Psoas muscle (tissue), 7 donors: ENCODE measurements at regions not wholly inside any gene's neighbourhood (a gene's known extent, or its start where the extent isn't known, plus 50 kb on each side); places are given as distances from the start of the nearest gene placed in this dataset.

Source experiments
- ATAC-seq, 4 donors: fragments of 200-7000 bp; cut with Tn5 transposase; one replicate each; pipeline ENCODE4 v1.9.1; 2020; ENCODE audit warnings: moderate library complexity in 3 of 4, mild to moderate bottlenecking in 2 of 4
- DNase-seq, 2 donors: peaks; one replicate each; pipeline ENCODE4 v3.0.0-alpha.2; 2020
- H3K27ac ChIP-seq: fragments of 200-600 bp; one replicate; pipeline ENCODE4 v1.8.0; 2022
- H3K27me3 ChIP-seq, 3 donors: fragments of 200-600 bp in 1 of 3; one replicate each; pipeline versions ENCODE4 v1.6.1 to v1.8.0; 2013 to 2022; ENCODE audit warnings: low read length in 2 of 3, mild to moderate bottlenecking in 2 of 3, moderate library complexity in 1 of 3; ENCODE audit not compliant: insufficient read depth in 3 of 3
- H3K36me3 ChIP-seq, 2 donors: fragments of 200-600 bp in 1 of 2; one replicate each; pipeline versions ENCODE4 v1.6.1 to v1.8.0; 2013 to 2022; ENCODE audit warnings: low read depth in 1 of 2, mild to moderate bottlenecking in 1 of 2, moderate library complexity in 1 of 2; ENCODE audit not compliant: insufficient read depth in 1 of 2
- H3K4me1 ChIP-seq: fragments of 200-600 bp; one replicate; pipeline ENCODE4 v1.8.0; 2022
- H3K4me3 ChIP-seq: fragments of 200-600 bp; one replicate; pipeline ENCODE4 v1.8.0; 2022; ENCODE audit warnings: mild to moderate bottlenecking
- H3K9me3 ChIP-seq: fragments of 200-600 bp; one replicate; pipeline ENCODE4 v1.8.0; 2022
- WGBS, 3 donors: extraction: QIAGEN DNeasy Blood & Tissue Kit; methylation state at CpG; one replicate each; pipeline versions ENCODE4 v1.1.6 to v1.1.7; 2013; 5-methylcytosine and 5-hydroxymethylcytosine counted together
- intact Hi-C, 2 donors: fragments of 100-400 bp; cut with DNase I; formaldehyde crosslinking; loops; one replicate each; pipeline versions ENCODE4 v1.11.0 to v1.14.2; 2022
- TF ChIP-seq, protein P1 (sequence below): fragments of 200-600 bp; IDR thresholded peaks from one replicate; pipeline ENCODE4 v1.8.0; 2022; ENCODE audit warnings: antibody characterized with exemption
- donor health status: healthy with polysubstance abuse.
- donor health status: DM: no; HTN: no; CAD: no; lungs with moderate emphysema.
- donor health status: Bipolar disorder and iron deficiency.
- donor health status: healthy.
- donor health status: DM: yes; HTN: yes; CAD: no.
- donor health status: DM: no; HTN: no; CAD: no.
- donor health status: DM: yes; HTN: yes; CAD: no.

DNA sequence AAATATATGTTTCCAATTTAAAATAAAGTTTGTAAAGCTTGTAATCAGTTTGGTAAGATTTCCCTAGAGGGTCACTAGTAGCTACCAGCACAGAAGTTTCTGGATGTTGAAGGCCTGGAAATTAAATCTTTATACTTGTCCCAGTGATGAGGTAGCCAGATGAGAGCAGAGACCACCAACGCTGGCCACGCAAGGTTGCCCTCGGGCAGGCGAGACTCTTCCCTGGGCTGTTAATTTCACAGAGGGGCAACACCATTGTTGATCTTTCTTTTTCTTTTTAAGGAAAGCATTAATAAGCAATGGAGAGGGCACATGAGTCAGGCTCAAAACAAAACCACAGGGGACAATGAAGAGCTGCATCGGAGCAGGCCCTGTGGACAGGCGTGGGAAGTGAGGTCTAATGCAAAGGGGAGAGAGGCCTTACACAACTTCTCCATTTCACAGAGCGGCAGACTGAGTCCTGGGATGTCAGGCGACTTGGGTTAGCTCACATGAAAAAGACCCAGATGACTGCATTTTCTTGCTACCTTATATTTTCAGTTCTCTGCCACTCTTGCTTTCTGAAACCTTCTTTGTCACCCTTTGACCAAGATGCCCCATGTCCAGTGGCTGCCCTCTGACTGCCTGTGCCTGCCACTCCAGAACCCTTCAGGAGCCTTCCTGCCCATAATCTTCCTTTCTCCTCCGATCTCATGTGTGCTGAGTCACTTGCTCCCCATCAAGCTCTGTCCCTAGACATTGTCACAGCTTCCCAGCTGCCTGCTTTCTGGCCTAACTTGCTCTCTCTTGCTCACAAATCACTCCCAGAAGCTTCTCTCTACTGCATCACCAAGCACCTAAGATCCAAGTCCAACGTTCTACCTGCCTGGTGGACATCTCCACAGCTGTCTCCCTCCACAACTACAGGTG lies 107.7 kb upstream of the CDYL start:
- 85 to 90% (median 87%) methylated on average over 10 of the region's 10 CpGs for WGBS, 3 donors
- no peak for ATAC-seq
- no peak overlapping the region for H3K27ac ChIP-seq
- H3K27me3 ChIP-seq = no peaks in the 10 kb centered on the region
- peaks cover 21% of the 10 kb centered on the region for H3K4me1 ChIP-seq
- TF ChIP-seq, protein P1, sequence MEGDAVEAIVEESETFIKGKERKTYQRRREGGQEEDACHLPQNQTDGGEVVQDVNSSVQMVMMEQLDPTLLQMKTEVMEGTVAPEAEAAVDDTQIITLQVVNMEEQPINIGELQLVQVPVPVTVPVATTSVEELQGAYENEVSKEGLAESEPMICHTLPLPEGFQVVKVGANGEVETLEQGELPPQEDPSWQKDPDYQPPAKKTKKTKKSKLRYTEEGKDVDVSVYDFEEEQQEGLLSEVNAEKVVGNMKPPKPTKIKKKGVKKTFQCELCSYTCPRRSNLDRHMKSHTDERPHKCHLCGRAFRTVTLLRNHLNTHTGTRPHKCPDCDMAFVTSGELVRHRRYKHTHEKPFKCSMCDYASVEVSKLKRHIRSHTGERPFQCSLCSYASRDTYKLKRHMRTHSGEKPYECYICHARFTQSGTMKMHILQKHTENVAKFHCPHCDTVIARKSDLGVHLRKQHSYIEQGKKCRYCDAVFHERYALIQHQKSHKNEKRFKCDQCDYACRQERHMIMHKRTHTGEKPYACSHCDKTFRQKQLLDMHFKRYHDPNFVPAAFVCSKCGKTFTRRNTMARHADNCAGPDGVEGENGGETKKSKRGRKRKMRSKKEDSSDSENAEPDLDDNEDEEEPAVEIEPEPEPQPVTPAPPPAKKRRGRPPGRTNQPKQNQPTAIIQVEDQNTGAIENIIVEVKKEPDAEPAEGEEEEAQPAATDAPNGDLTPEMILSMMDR = no peak
- H3K36me3 ChIP-seq = no peaks in the 10 kb centered on the region
- H3K9me3 ChIP-seq = no peaks in the 10 kb centered on the region
- no peak overlapping the region for H3K4me3 ChIP-seq
- intact Hi-C loops = no loop called here
- no peak for DNase-seq

DNA sequence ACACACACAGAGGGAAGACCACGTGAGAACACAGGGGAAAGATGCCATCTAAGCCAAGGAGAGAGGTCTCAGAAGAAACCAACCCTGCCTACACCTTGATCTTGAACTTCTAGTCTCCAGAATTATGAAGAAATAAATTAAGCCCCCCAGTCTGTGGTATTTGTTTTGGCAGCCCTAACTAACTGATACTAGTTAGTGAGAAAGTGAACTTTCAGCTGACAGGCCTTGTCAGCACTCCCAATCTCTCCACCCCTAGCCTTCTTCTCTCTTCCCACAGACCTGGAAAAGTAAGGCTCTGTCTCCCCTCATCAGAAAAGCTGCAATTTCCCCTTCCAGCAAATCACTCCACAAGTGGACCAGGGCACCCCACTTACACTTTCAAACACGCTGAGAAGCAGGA lies 108.6 kb upstream of the CDYL start:
- no peak overlapping the region for H3K27ac ChIP-seq
- no peak for ATAC-seq
- intact Hi-C loops = no loop called here

DNA sequence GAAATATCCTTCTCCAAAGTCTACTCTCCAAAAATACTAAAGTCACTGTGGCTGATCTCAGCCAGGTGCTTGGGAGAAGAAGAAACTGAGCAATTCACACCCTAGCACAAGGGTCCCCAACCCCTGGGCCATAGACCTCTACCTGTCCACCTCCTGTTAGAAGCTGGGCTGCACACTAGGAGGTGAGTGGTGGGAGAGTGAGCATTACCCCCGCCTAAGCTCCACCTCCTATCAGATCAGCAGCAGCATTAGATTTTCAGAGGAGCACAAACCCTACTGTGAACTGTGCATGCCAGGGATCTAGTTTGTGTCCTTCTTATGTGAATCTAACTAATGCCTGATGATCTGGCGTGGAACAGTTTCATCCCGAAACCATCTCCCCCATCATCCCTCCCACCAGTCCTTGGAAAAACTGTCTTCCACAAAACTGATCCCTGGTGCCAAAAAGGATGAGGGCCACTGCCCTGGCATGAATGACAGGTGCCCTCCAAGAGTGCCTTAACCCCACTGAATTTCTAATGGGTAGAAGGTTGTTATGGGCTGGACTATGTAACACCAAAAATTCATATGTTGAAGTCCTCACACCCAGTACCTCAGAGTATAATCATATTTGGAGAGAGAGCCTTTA lies 109.2 kb upstream of the CDYL start:
- ATAC-seq (no peak), DNase-seq (no peak)
- Histone ChIP-seq H3K9me3 (no peaks in the 10 kb centered on the region), H3K4me3 (no peak overlapping the region), H3K36me3 (no peaks in the 10 kb centered on the region), H3K27me3 (no peaks in the 10 kb centered on the region), H3K27ac (no peak overlapping the region), H3K4me1 (peaks cover 29% of the 10 kb centered on the region)
- 93 to 98% (median 94%) methylated on average over 3 of the region's 3 CpGs for WGBS, 3 donors
- TF ChIP-seq, protein P1 = no peak
- intact Hi-C loops = no loop called here

More for the DNA sequence above, 108.6 kb upstream of the CDYL start:
- WGBS, 3 donors = 93 to 97% (median 93%) methylated on average over 2 of the region's 2 CpGs
- TF ChIP-seq, protein P1 = no peak
- H3K36me3 ChIP-seq = no peaks in the 10 kb centered on the region
- no peaks in the 10 kb centered on the region for H3K9me3 ChIP-seq
- DNase-seq = no peak
- H3K4me1 ChIP-seq = peaks cover 29% of the 10 kb centered on the region
- H3K27me3 ChIP-seq = no peaks in the 10 kb centered on the region
- no peak overlapping the region for H3K4me3 ChIP-seq

DNA sequence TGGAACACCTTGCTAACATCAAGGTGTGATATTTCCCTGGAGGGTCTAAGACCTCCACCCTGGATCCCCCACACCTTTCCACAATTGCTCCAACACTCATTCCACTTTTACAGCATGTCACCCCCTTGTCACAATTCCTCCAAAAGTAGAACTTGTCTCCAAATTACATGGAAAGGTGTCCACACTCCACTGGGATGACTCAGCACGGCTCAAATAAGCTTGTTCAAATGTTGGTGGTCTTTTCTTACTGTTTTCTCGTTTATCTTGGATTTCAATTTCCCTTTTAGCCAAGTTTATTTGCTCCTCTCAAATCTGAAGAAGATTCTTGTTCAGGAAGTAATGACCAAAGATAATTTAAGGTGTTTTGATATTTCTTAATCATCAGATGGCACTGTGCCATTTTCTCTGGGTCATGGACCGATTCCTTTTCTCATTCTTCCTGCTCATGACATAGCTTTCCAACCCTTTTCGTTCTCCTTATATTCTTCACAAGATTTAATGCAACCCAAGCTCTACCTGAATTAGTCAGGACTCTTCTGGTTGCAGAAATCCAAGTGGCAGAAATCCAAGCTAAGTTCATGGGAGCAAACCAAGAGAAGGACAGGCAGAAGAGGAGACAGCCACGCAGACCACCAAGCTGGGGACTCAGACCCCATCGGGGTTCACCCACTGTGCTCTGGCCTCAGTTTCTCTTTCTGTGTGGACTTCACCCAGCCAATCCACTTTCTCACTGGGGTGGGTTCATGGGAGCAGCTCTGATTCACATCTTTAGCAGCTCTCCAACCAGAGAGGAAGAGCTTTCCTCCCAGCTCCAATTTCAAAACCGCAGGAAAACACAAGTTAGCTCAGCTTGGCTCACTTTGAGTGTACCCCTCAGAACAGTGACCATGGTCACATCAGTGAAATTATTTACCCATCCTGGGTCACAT lies 110.5 kb upstream of the CDYL start:
- Histone ChIP-seq H3K36me3 (no peaks in the 10 kb centered on the region), H3K27ac (no peak overlapping the region), H3K27me3 (no peaks in the 10 kb centered on the region), H3K9me3 (no peaks in the 10 kb centered on the region), H3K4me1 (peaks cover 34% of the 10 kb centered on the region), H3K4me3 (no peak overlapping the region)
- no peak for DNase-seq
- intact Hi-C loops = no loop called here
- 78 to 85% (median 81%) methylated on average over 7 of the region's 7 CpGs for WGBS, 3 donors
- TF ChIP-seq, protein P1 = no peak
- ATAC-seq = no peak
